GM12878 (cell line): ENCODE measurements at regions not wholly inside any gene's neighbourhood (a gene's known extent, or its start where the extent isn't known, plus 50 kb on each side); places are given as distances from the start of the nearest gene placed in this dataset.

Source experiments
- CHD2 ChIP-seq: IDR thresholded peaks from 2 replicates; pipeline ENCODE4 v1.6.1; 2011; ENCODE audit warnings: low read depth, low read length, improper control_type of control experiment, borderline replicate concordance
- FOXK2 ChIP-seq: fragments of 450-650 bp; IDR thresholded peaks from 2 replicates; pipeline ENCODE4 v1.6.1; 2017; ENCODE audit warnings: mild to moderate bottlenecking, moderate library complexity
- PBX3 ChIP-seq: IDR thresholded peaks from 2 replicates; pipeline ENCODE4 v1.6.1; 2011; ENCODE audit warnings: mild to moderate bottlenecking, low read depth, low read length, moderate library complexity; ENCODE audit not compliant: insufficient replicate concordance
- POU2F2 ChIP-seq: IDR thresholded peaks from 3 replicates; pipeline ENCODE4 v1.6.1; 2011; ENCODE audit warnings: low read depth, mild to moderate bottlenecking, low read length, borderline replicate concordance
- SMAD1 ChIP-seq: fragments of 450-650 bp; IDR thresholded peaks from 2 replicates; pipeline ENCODE4 v1.6.1; 2018; ENCODE audit warnings: mild to moderate bottlenecking, low read depth; ENCODE audit not compliant: partially characterized antibody
- TARDBP ChIP-seq: IDR thresholded peaks from 2 replicates; pipeline ENCODE4 v1.6.1; 2016; ENCODE audit warnings: borderline replicate concordance
- TBL1XR1 ChIP-seq: IDR thresholded peaks from 2 replicates; pipeline ENCODE4 v1.6.1; 2012; ENCODE audit warnings: low read depth, low read length, improper control_type of control experiment
- TCF12 ChIP-seq: IDR thresholded peaks from 2 replicates; pipeline ENCODE4 v1.6.1; 2011; ENCODE audit warnings: low read depth, mild to moderate bottlenecking, low read length
- TF ChIP-seq, protein P1 (sequence below): fragments of 450-650 bp; formaldehyde crosslinking; IDR thresholded peaks from 2 replicates; pipeline ENCODE4 v1.4.0; 2020; ENCODE audit warnings: mild to moderate bottlenecking, moderate library complexity
- TF ChIP-seq, protein P2 (sequence below): IDR thresholded peaks from 2 replicates; pipeline ENCODE4 v1.6.1; 2011; ENCODE audit warnings: borderline replicate concordance, low read depth, mild to moderate bottlenecking, moderate library complexity, low read length; ENCODE audit not compliant: insufficient read depth, poor library complexity, severe bottlenecking
- TF ChIP-seq, protein P3 (sequence below): fragments of 450-650 bp; IDR thresholded peaks from 2 replicates; pipeline ENCODE4 v1.6.1; 2018; ENCODE audit warnings: mild to moderate bottlenecking, low read depth, moderate library complexity; ENCODE audit not compliant: partially characterized antibody

- TF ChIP-seq, protein P1, sequence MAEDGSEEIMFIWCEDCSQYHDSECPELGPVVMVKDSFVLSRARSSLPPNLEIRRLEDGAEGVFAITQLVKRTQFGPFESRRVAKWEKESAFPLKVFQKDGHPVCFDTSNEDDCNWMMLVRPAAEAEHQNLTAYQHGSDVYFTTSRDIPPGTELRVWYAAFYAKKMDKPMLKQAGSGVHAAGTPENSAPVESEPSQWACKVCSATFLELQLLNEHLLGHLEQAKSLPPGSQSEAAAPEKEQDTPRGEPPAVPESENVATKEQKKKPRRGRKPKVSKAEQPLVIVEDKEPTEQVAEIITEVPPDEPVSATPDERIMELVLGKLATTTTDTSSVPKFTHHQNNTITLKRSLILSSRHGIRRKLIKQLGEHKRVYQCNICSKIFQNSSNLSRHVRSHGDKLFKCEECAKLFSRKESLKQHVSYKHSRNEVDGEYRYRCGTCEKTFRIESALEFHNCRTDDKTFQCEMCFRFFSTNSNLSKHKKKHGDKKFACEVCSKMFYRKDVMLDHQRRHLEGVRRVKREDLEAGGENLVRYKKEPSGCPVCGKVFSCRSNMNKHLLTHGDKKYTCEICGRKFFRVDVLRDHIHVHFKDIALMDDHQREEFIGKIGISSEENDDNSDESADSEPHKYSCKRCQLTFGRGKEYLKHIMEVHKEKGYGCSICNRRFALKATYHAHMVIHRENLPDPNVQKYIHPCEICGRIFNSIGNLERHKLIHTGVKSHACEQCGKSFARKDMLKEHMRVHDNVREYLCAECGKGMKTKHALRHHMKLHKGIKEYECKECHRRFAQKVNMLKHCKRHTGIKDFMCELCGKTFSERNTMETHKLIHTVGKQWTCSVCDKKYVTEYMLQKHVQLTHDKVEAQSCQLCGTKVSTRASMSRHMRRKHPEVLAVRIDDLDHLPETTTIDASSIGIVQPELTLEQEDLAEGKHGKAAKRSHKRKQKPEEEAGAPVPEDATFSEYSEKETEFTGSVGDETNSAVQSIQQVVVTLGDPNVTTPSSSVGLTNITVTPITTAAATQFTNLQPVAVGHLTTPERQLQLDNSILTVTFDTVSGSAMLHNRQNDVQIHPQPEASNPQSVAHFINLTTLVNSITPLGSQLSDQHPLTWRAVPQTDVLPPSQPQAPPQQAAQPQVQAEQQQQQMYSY: no peak
- TF ChIP-seq POU2F2: no peak
- TF ChIP-seq CHD2: no peak
- no peak for TF ChIP-seq SMAD1
- TF ChIP-seq, protein P2, sequence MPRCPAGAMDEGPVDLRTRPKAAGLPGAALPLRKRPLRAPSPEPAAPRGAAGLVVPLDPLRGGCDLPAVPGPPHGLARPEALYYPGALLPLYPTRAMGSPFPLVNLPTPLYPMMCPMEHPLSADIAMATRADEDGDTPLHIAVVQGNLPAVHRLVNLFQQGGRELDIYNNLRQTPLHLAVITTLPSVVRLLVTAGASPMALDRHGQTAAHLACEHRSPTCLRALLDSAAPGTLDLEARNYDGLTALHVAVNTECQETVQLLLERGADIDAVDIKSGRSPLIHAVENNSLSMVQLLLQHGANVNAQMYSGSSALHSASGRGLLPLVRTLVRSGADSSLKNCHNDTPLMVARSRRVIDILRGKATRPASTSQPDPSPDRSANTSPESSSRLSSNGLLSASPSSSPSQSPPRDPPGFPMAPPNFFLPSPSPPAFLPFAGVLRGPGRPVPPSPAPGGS: no peak
- no peak for TF ChIP-seq FOXK2
- no peak for TF ChIP-seq TCF12
- TF ChIP-seq TBL1XR1: no peak
- TF ChIP-seq, protein P3, sequence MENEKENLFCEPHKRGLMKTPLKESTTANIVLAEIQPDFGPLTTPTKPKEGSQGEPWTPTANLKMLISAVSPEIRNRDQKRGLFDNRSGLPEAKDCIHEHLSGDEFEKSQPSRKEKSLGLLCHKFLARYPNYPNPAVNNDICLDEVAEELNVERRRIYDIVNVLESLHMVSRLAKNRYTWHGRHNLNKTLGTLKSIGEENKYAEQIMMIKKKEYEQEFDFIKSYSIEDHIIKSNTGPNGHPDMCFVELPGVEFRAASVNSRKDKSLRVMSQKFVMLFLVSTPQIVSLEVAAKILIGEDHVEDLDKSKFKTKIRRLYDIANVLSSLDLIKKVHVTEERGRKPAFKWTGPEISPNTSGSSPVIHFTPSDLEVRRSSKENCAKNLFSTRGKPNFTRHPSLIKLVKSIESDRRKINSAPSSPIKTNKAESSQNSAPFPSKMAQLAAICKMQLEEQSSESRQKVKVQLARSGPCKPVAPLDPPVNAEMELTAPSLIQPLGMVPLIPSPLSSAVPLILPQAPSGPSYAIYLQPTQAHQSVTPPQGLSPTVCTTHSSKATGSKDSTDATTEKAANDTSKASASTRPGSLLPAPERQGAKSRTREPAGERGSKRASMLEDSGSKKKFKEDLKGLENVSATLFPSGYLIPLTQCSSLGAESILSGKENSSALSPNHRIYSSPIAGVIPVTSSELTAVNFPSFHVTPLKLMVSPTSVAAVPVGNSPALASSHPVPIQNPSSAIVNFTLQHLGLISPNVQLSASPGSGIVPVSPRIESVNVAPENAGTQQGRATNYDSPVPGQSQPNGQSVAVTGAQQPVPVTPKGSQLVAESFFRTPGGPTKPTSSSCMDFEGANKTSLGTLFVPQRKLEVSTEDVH: no peak
- no peak for TF ChIP-seq TARDBP
- TF ChIP-seq PBX3: no peak
Observed at GRCh38 chrX:63967551-63967950, 182.5 kb upstream of the ARHGEF9 start (continued).
